C4-2B (cell line): ENCODE measurements at regions not wholly inside any gene's neighbourhood (a gene's known extent, or its start where the extent isn't known, plus 50 kb on each side); places are given as distances from the start of the nearest gene placed in this dataset.

Source experiments
- H3K27ac ChIP-seq: fragments of 450-650 bp; 2 replicates; pipeline ENCODE4 v1.5.1; 2017
- CTCF ChIP-seq: fragments of 450-650 bp; conservative IDR thresholded peaks from 2 replicates; pipeline ENCODE4 v1.5.1; 2017; ENCODE audit warnings: mild to moderate bottlenecking
- ZFX ChIP-seq: fragments of 450-650 bp; IDR thresholded peaks from 2 replicates; pipeline ENCODE4 v1.6.1; 2017

- TF ChIP-seq ZFX (no peak), CTCF (no peak)
- H3K27ac ChIP-seq = no peak overlapping the region
These were observed 77.9 kb upstream of the OR5AK2 start for GRCh38 chr11:56910785-56911184.

- no peak for TF ChIP-seq ZFX
- no peak for TF ChIP-seq CTCF
- H3K27ac ChIP-seq = no peak overlapping the region
These were observed 78.5 kb upstream of the OR5AK2 start for GRCh38 chr11:56910046-56910773.

- no peak overlapping the region for H3K27ac ChIP-seq
- TF ChIP-seq ZFX = no peak
- TF ChIP-seq CTCF = no peak
These were observed 79.2 kb upstream of the OR5AK2 start for GRCh38 chr11:56909563-56909962.

- no peak for TF ChIP-seq ZFX
- no peak for TF ChIP-seq CTCF
- H3K27ac ChIP-seq = no peak overlapping the region
These were observed 79.6 kb upstream of the OR5AK2 start for GRCh38 chr11:56909080-56909479.

- no peak overlapping the region for H3K27ac ChIP-seq
- TF ChIP-seq ZFX (no peak), CTCF (no peak)
These were observed 82.0 kb upstream of the OR5AK2 start for GRCh38 chr11:56906683-56907148.

- TF ChIP-seq ZFX (no peak), CTCF (no peak)
These were observed 82.8 kb upstream of the OR5AK2 start for GRCh38 chr11:56905936-56906335.

GRCh38 chr11:56905442-56905841, 83.3 kb upstream of the OR5AK2 start:
- TF ChIP-seq ZFX (no peak), CTCF (no peak)
- H3K27ac ChIP-seq = no peak overlapping the region

More at GRCh38 chr11:56905936-56906335, 82.8 kb upstream of the OR5AK2 start:
- H3K27ac ChIP-seq = no peak overlapping the region
